ENCODE measurements at regions not wholly inside any gene's neighbourhood (a gene's known extent, or its start where the extent isn't known, plus 50 kb on each side); places are given as distances from the start of the nearest gene placed in this dataset.

DNA sequence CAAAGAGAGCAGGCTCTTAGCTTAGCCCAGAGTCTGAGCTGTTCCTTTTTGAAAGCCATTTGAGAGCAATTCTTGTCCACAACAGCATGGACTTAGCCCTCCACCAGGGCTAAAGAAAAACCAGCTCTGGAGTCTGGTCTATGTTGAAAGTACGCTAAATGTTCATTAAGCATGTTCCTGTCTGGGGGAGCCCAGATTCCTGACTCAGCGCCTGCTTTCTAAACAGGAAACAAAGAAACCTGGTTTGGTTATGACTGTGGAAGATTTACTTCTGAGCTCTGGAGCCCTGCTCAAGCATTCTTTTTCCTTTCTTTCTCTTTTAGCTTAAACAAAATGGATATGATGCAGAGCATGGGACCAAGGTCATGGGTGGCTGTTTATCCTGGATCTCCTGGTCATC lies 279.8 kb downstream of the RBM43 start:
- no peaks in the 10 kb centered on the region for H3K36me3 ChIP-seq (ENCODE audit: control insufficient read depth in 2 of 2, insufficient read depth in 1 of 2, low read length in 2 of 2)
- H3K9me3 ChIP-seq (ENCODE audit: control insufficient read depth, insufficient read depth, low read depth, low read length): no peaks in the 10 kb centered on the region
- no peak overlapping the region for H3K4me3 ChIP-seq (ENCODE audit: low read depth, low read length)
- CTCF ChIA-PET: no interaction called here
- TF ChIP-seq ZNF274 (IDR thresholded peaks at IDR 0.05; ENCODE audit: low read length): no peak
- TF ChIP-seq ZNF274 (tag by site-specific recombination; IDR thresholded peaks at IDR 0.05; ENCODE audit: borderline replicate concordance): no peak
- TF ChIP-seq KLF9 (tag by site-specific recombination; IDR thresholded peaks at IDR 0.05; ENCODE audit: low read depth): no peak
- no peak for TF ChIP-seq INSM2 (tag by site-specific recombination; IDR thresholded peaks at IDR 0.05)
- TF ChIP-seq, protein P1, sequence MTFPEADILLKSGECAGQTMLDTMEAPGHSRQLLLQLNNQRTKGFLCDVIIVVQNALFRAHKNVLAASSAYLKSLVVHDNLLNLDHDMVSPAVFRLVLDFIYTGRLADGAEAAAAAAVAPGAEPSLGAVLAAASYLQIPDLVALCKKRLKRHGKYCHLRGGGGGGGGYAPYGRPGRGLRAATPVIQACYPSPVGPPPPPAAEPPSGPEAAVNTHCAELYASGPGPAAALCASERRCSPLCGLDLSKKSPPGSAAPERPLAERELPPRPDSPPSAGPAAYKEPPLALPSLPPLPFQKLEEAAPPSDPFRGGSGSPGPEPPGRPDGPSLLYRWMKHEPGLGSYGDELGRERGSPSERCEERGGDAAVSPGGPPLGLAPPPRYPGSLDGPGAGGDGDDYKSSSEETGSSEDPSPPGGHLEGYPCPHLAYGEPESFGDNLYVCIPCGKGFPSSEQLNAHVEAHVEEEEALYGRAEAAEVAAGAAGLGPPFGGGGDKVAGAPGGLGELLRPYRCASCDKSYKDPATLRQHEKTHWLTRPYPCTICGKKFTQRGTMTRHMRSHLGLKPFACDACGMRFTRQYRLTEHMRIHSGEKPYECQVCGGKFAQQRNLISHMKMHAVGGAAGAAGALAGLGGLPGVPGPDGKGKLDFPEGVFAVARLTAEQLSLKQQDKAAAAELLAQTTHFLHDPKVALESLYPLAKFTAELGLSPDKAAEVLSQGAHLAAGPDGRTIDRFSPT (tag by site-specific recombination; IDR thresholded peaks at IDR 0.05): no peak
- no peak for TF ChIP-seq ZNF280D (tag by site-specific recombination; IDR thresholded peaks at IDR 0.05)
- TF ChIP-seq KLF1 (tag by site-specific recombination; IDR thresholded peaks at IDR 0.05): no peak
- no peak for TF ChIP-seq ZNF362 (tag by site-specific recombination; IDR thresholded peaks at IDR 0.05)
- TF ChIP-seq, protein P2, sequence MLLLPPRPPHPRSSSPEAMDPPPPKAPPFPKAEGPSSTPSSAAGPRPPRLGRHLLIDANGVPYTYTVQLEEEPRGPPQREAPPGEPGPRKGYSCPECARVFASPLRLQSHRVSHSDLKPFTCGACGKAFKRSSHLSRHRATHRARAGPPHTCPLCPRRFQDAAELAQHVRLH (tag by site-specific recombination; IDR thresholded peaks at IDR 0.05): no peak
- TF ChIP-seq ZNF433 (tag by site-specific recombination; IDR thresholded peaks at IDR 0.05; ENCODE audit: low read depth): no peak
- TF ChIP-seq ZNF37A (tag by site-specific recombination; IDR thresholded peaks at IDR 0.05): no peak
- TF ChIP-seq ZNF341 (tag by site-specific recombination; IDR thresholded peaks at IDR 0.05; ENCODE audit: low read depth): no peak
- no peak for TF ChIP-seq GLI4 (tag by site-specific recombination; IDR thresholded peaks at IDR 0.05)
- H3K27ac ChIP-seq (ENCODE audit: extremely low read depth, low read depth, low read length): no peak overlapping the region
- POLR2A ChIA-PET: no interaction called here
- H3K4me1 ChIP-seq (ENCODE audit: control insufficient read depth, insufficient read depth, low read length): no peaks in the 10 kb centered on the region

GRCh38 chr2:150978053-150978452 lies 283.6 kb downstream of the RBM43 start:
- POLR2A ChIA-PET: no interaction called here
- no peak overlapping the region for H3K27ac ChIP-seq (ENCODE audit: extremely low read depth, low read depth, low read length)
- no peaks in the 10 kb centered on the region for H3K36me3 ChIP-seq (ENCODE audit: control insufficient read depth in 2 of 2, insufficient read depth in 1 of 2, low read length in 2 of 2)
- H3K4me3 ChIP-seq (ENCODE audit: low read depth, low read length): no peak overlapping the region
- CTCF ChIA-PET: no interaction called here
- H3K4me1 ChIP-seq (ENCODE audit: control insufficient read depth, insufficient read depth, low read length): no peaks in the 10 kb centered on the region
- H3K9me3 ChIP-seq (ENCODE audit: control insufficient read depth, insufficient read depth, low read depth, low read length): no peaks in the 10 kb centered on the region
- TF ChIP-seq KLF8 (tag by site-specific recombination; IDR thresholded peaks at IDR 0.05) (no peak), ZNF560 (tag by site-specific recombination; IDR thresholded peaks at IDR 0.05; ENCODE audit: borderline replicate concordance) (no peak), ZNF529 (tag by site-specific recombination; IDR thresholded peaks at IDR 0.05; ENCODE audit: insufficient replicate concordance) (no peak), TCF7L2 (IDR thresholded peaks at IDR 0.05; ENCODE audit: borderline replicate concordance, low read depth, low read length) (no peak), ZNF16 (tag by site-specific recombination; IDR thresholded peaks at IDR 0.05; ENCODE audit: low read depth) (no peak), ZNF266 (tag by site-specific recombination; IDR thresholded peaks at IDR 0.05; ENCODE audit: low read depth) (no peak)
- TF ChIP-seq, protein P3, sequence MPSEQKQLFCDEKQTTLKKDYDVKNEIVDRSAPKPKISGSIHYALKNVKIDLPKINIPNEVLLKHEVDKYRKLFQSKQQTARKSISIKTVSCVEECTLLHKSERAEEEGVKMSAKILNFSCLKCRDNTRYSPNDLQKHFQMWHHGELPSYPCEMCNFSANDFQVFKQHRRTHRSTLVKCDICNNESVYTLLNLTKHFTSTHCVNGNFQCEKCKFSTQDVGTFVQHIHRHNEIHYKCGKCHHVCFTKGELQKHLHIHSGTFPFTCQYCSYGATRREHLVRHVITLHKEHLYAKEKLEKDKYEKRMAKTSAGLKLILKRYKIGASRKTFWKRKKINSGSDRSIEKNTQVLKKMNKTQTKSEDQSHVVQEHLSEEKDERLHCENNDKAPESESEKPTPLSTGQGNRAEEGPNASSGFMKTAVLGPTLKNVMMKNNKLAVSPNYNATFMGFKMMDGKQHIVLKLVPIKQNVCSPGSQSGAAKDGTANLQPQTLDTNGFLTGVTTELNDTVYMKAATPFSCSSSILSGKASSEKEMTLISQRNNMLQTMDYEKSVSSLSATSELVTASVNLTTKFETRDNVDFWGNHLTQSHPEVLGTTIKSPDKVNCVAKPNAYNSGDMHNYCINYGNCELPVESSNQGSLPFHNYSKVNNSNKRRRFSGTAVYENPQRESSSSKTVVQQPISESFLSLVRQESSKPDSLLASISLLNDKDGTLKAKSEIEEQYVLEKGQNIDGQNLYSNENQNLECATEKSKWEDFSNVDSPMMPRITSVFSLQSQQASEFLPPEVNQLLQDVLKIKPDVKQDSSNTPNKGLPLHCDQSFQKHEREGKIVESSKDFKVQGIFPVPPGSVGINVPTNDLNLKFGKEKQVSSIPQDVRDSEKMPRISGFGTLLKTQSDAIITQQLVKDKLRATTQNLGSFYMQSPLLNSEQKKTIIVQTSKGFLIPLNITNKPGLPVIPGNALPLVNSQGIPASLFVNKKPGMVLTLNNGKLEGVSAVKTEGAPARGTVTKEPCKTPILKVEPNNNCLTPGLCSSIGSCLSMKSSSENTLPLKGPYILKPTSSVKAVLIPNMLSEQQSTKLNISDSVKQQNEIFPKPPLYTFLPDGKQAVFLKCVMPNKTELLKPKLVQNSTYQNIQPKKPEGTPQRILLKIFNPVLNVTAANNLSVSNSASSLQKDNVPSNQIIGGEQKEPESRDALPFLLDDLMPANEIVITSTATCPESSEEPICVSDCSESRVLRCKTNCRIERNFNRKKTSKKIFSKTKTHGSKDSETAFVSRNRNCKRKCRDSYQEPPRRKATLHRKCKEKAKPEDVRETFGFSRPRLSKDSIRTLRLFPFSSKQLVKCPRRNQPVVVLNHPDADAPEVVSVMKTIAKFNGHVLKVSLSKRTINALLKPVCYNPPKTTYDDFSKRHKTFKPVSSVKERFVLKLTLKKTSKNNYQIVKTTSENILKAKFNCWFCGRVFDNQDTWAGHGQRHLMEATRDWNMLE (tag by site-specific recombination; conservative IDR thresholded peaks at IDR 0.05; ENCODE audit: low read depth): no peak

All from HEK293 (cell line).